ENCODE measurements at regions not wholly inside any gene's neighbourhood (a gene's known extent, or its start where the extent isn't known, plus 50 kb on each side); places are given as distances from the start of the nearest gene placed in this dataset.

GRCh38 chr11:106400949-106401570 lies 323.6 kb downstream of the AASDHPPT start:
- DNase-seq (ENCODE audit: low read depth in 2 of 2): no peak

- no peak for DNase-seq (ENCODE audit: low read depth in 2 of 2)
Measured at GRCh38 chr11:106403751-106404150, 326.3 kb downstream of the AASDHPPT start.

- no peak for DNase-seq (ENCODE audit: low read depth in 2 of 2)
Measured at GRCh38 chr11:106409222-106409621, 331.8 kb downstream of the AASDHPPT start.

- no peak for DNase-seq (ENCODE audit: low read depth in 2 of 2)
Measured at GRCh38 chr11:106409671-106410070, 332.2 kb downstream of the AASDHPPT start.

GRCh38 chr11:106410902-106411301 lies 333.4 kb downstream of the AASDHPPT start:
- no peak for DNase-seq (ENCODE audit: low read depth in 2 of 2)

- DNase-seq (ENCODE audit: low read depth in 2 of 2): no peak
Measured at GRCh38 chr11:106413222-106413621, 335.8 kb downstream of the AASDHPPT start.

GRCh38 chr11:106415510-106415909 lies 338.0 kb downstream of the AASDHPPT start:
- DNase-seq (ENCODE audit: low read depth in 2 of 2): no peak

- DNase-seq (ENCODE audit: low read depth in 2 of 2): no peak
Measured at GRCh38 chr11:106418791-106419190, 341.3 kb downstream of the AASDHPPT start.

- no peak for DNase-seq (ENCODE audit: low read depth in 2 of 2)
Measured at GRCh38 chr11:106420048-106420665, 342.7 kb downstream of the AASDHPPT start.

GRCh38 chr11:106420686-106421085 lies 343.2 kb downstream of the AASDHPPT start:
- DNase-seq (ENCODE audit: low read depth in 2 of 2): no peak

- peak in 1 of 2 experiments; percentile 30 for DNase-seq (ENCODE audit: low read depth in 2 of 2)
Measured at GRCh38 chr11:106421676-106422292, 344.3 kb downstream of the AASDHPPT start.

GRCh38 chr11:106422583-106422982 lies 345.1 kb downstream of the AASDHPPT start:
- no peak for DNase-seq (ENCODE audit: low read depth in 2 of 2)

GRCh38 chr11:106424111-106424510 lies 346.6 kb downstream of the AASDHPPT start:
- DNase-seq (ENCODE audit: low read depth in 2 of 2): peak; percentile 90

- no peak for DNase-seq (ENCODE audit: low read depth in 2 of 2)
Measured at GRCh38 chr11:106425819-106426218, 348.4 kb downstream of the AASDHPPT start.

GRCh38 chr11:106426696-106427095 lies 349.2 kb downstream of the AASDHPPT start:
- no peak for DNase-seq (ENCODE audit: low read depth in 2 of 2)

- DNase-seq (ENCODE audit: low read depth in 2 of 2): no peak
Measured at GRCh38 chr11:106427736-106428135, 350.3 kb downstream of the AASDHPPT start.

GRCh38 chr11:106442032-106442431 lies 364.6 kb downstream of the AASDHPPT start:
- DNase-seq (ENCODE audit: low read depth in 2 of 2): no peak

- no peak for DNase-seq (ENCODE audit: low read depth in 2 of 2)
Measured at GRCh38 chr11:106446302-106446701, 368.8 kb downstream of the AASDHPPT start.

- DNase-seq (ENCODE audit: low read depth in 2 of 2): no peak
Measured at GRCh38 chr11:106446955-106447354, 369.5 kb downstream of the AASDHPPT start.

- no peak for DNase-seq (ENCODE audit: low read depth in 2 of 2)
Measured at GRCh38 chr11:106447631-106448191, 370.2 kb downstream of the AASDHPPT start.

GRCh38 chr11:106449763-106450162 lies 372.3 kb downstream of the AASDHPPT start:
- DNase-seq (ENCODE audit: low read depth in 2 of 2): no peak

GRCh38 chr11:106451228-106451922 lies 373.9 kb downstream of the AASDHPPT start:
- DNase-seq (ENCODE audit: low read depth in 2 of 2): no peak

Data from fibroblast of skin of left quadriceps (primary cell).